H9 (cell line): ENCODE measurements at regions not wholly inside any gene's neighbourhood (a gene's known extent, or its start where the extent isn't known, plus 50 kb on each side); places are given as distances from the start of the nearest gene placed in this dataset.

Source experiments
- DNase-seq: peaks from one replicate; pipeline ENCODE4 v3.0.0-alpha.2; 2017
- H2AFZ ChIP-seq: one replicate; pipeline ENCODE4 v1.6.1; 2013; ENCODE audit warnings: mild to moderate bottlenecking, low read length, control low read depth, moderate library complexity
- H2AK5ac ChIP-seq: 2 replicates; pipeline ENCODE4 v1.6.1; 2013; ENCODE audit warnings: low read length, control low read depth, mixed read lengths; ENCODE audit not compliant: insufficient read length
- H2BK120ac ChIP-seq: one replicate; pipeline ENCODE4 v1.6.1; 2013; ENCODE audit warnings: low read depth, mild to moderate bottlenecking, low read length, control low read depth, inconsistent platforms; ENCODE audit not compliant: poor library complexity, severe bottlenecking
- H2BK12ac ChIP-seq: 2 replicates; pipeline ENCODE4 v1.6.1; 2013; ENCODE audit warnings: low read length, control low read depth, mixed read lengths, low read depth; ENCODE audit not compliant: insufficient read length
- H2BK15ac ChIP-seq: 2 replicates; pipeline ENCODE4 v1.6.1; 2013; ENCODE audit warnings: low read depth, low read length, control low read depth
- H2BK20ac ChIP-seq: one replicate; pipeline ENCODE4 v1.6.1; 2013; ENCODE audit warnings: low read depth, mild to moderate bottlenecking, low read length, control low read depth, inconsistent platforms; ENCODE audit not compliant: poor library complexity, severe bottlenecking
- H2BK5ac ChIP-seq: 2 replicates; pipeline ENCODE4 v1.6.1; 2013; ENCODE audit warnings: low read length, control low read depth, mixed read lengths; ENCODE audit not compliant: insufficient read length
- H3K14ac ChIP-seq: 2 replicates; pipeline ENCODE4 v1.6.1; 2013; ENCODE audit warnings: low read length, control low read depth; ENCODE audit not compliant: insufficient read depth
- H3K18ac ChIP-seq: 2 replicates; pipeline ENCODE4 v1.6.1; 2013; ENCODE audit warnings: low read depth, mild to moderate bottlenecking, mixed read lengths, low read length, control low read depth; ENCODE audit not compliant: insufficient read length
- H3K23ac ChIP-seq: 2 replicates; pipeline ENCODE4 v1.6.1; 2013; ENCODE audit warnings: low read length, control low read depth, mixed read lengths, low read depth; ENCODE audit not compliant: insufficient read length
- H3K23me2 ChIP-seq: 2 replicates; pipeline ENCODE4 v1.6.1; 2013; ENCODE audit warnings: low read depth, mild to moderate bottlenecking, mixed read lengths, low read length, control low read depth; ENCODE audit not compliant: insufficient read length, poor library complexity, severe bottlenecking
- H3K27ac ChIP-seq: 2 replicates; pipeline ENCODE4 v1.5.1; 2013; ENCODE audit warnings: low read length, control low read depth, mixed read lengths, low read depth; ENCODE audit not compliant: insufficient read length
- H3K27me3 ChIP-seq: 2 replicates; pipeline ENCODE4 v1.6.1; 2013; ENCODE audit warnings: low read length, control low read depth, inconsistent platforms; ENCODE audit not compliant: insufficient read depth
- H3K4ac ChIP-seq: 2 replicates; pipeline ENCODE4 v1.6.1; 2013; ENCODE audit warnings: low read depth, mild to moderate bottlenecking, control low read depth, inconsistent platforms, low read length, moderate library complexity
- H3K4me1 ChIP-seq: 2 replicates; pipeline ENCODE4 v1.6.1; 2013; ENCODE audit warnings: low read length, control low read depth, inconsistent platforms; ENCODE audit not compliant: insufficient read depth
- H3K4me2 ChIP-seq: 2 replicates; pipeline ENCODE4 v1.6.1; 2013; ENCODE audit warnings: low read length, control low read depth, mixed read lengths; ENCODE audit not compliant: insufficient read length, insufficient read depth
- H3K56ac ChIP-seq: 2 replicates; pipeline ENCODE4 v1.6.1; 2013; ENCODE audit warnings: low read depth, mild to moderate bottlenecking, mixed read lengths, low read length, control low read depth; ENCODE audit not compliant: insufficient read length
- H3K79me1 ChIP-seq: 2 replicates; pipeline ENCODE4 v1.6.1; 2013; ENCODE audit warnings: low read depth, mild to moderate bottlenecking, moderate library complexity, low read length, control low read depth, inconsistent platforms; ENCODE audit not compliant: insufficient read depth, poor library complexity, severe bottlenecking
- H3K79me2 ChIP-seq: 2 replicates; pipeline ENCODE4 v1.6.1; 2013; ENCODE audit warnings: low read length, control low read depth, inconsistent platforms; ENCODE audit not compliant: insufficient read depth
- H3K9ac ChIP-seq: 2 replicates; pipeline ENCODE4 v1.6.1; 2013; ENCODE audit warnings: low read length, control low read depth, mixed read lengths; ENCODE audit not compliant: insufficient read length; ENCODE audit errors: extremely low read depth
- H3K9me3 ChIP-seq: one replicate; pipeline ENCODE4 v1.6.1; 2013; ENCODE audit warnings: low read depth, low read length, inconsistent platforms; ENCODE audit not compliant: control insufficient read depth
- H3T11ph ChIP-seq: one replicate; pipeline ENCODE4 v1.6.1; 2013; ENCODE audit warnings: mild to moderate bottlenecking, low read length, control low read depth, inconsistent platforms
- H4K20me1 ChIP-seq: one replicate; pipeline ENCODE4 v1.6.1; 2013; ENCODE audit not compliant: control insufficient read depth, insufficient read length, insufficient read depth
- H4K5ac ChIP-seq: 2 replicates; pipeline ENCODE4 v1.6.1; 2013; ENCODE audit warnings: low read depth, mild to moderate bottlenecking, mixed read lengths, low read length, control low read depth; ENCODE audit not compliant: insufficient read length
- H4K8ac ChIP-seq: replicated peaks from 2 replicates; pipeline ENCODE4 v1.6.1; 2013; ENCODE audit warnings: low read length, control low read depth, mixed read lengths, low read depth; ENCODE audit not compliant: insufficient read length
- H4K91ac ChIP-seq: 2 replicates; pipeline ENCODE4 v1.6.1; 2013; ENCODE audit warnings: low read depth, mild to moderate bottlenecking, moderate library complexity, mixed read lengths, low read length, control low read depth; ENCODE audit not compliant: insufficient read length
- H3K27ac Mint-ChIP-seq, 3 experiments: 2 replicates in 2 of 3; 3 replicates in 1 of 3; pipeline ENCODE4 v1.8.0; 2020 to 2021; ENCODE audit warnings: mixed read lengths in 3 of 3, mild to moderate bottlenecking in 1 of 3, moderate library complexity in 1 of 3
- H3K27me3 Mint-ChIP-seq: 2 replicates; pipeline ENCODE4 v1.8.0; 2021; ENCODE audit warnings: low read depth, mild to moderate bottlenecking, moderate library complexity, mixed read lengths
- H3K36me3 Mint-ChIP-seq, 3 experiments: 2 replicates in 2 of 3; 3 replicates in 1 of 3; pipeline ENCODE4 v1.8.0; 2020 to 2021; ENCODE audit warnings: low read depth in 3 of 3, mixed read lengths in 3 of 3; ENCODE audit not compliant: insufficient read depth in 1 of 3
- H3K4me1 Mint-ChIP-seq, 2 experiments: 2 replicates each; pipeline ENCODE4 v1.8.0; 2020; ENCODE audit warnings: mixed read lengths in 2 of 2
- H3K4me3 Mint-ChIP-seq, 2 experiments: 2 replicates in 1 of 2; 3 replicates in 1 of 2; pipeline ENCODE4 v1.8.0; 2020 to 2021; ENCODE audit warnings: mild to moderate bottlenecking in 2 of 2, mixed read lengths in 2 of 2, moderate library complexity in 1 of 2
- H3K9me3 Mint-ChIP-seq, 2 experiments: 2 replicates in 1 of 2; 3 replicates in 1 of 2; pipeline ENCODE4 v1.8.0; 2020; ENCODE audit warnings: mild to moderate bottlenecking in 2 of 2, mixed read lengths in 2 of 2, moderate library complexity in 1 of 2
- CTCF ChIP-seq: fragments of 200-600 bp; sonication (generic); conservative IDR thresholded peaks from 3 replicates; pipeline ENCODE4 v1.8.0; 2021; ENCODE audit warnings: antibody characterized with exemption, mild to moderate bottlenecking
- WGBS: extraction: QIAGEN DNeasy Blood & Tissue Kit; methylation state at CpG from one replicate; pipeline ENCODE4 v1.1.7; 2013; ENCODE audit warnings: missing lambda C conversion rate, low lambda C conversion rate, mixed read lengths; ENCODE audit not compliant: insufficient read length; ENCODE audit errors: extremely low coverage; 5-methylcytosine and 5-hydroxymethylcytosine counted together

- H2BK20ac ChIP-seq, result no peak overlapping the region
- H3K23me2 ChIP-seq, result no peaks in the 10 kb centered on the region
- peaks cover 4 to 5% of the 10 kb centered on the region in 2 experiments for H3K4me1 Mint-ChIP-seq
- no peak for DNase-seq
- no peak overlapping the region for H4K5ac ChIP-seq
- no peak overlapping the region for H3K18ac ChIP-seq
- H4K91ac ChIP-seq, result no peak overlapping the region
- no peak overlapping the region for H2AFZ ChIP-seq
- no peak overlapping the region for H3K27ac ChIP-seq
- H2BK120ac ChIP-seq, result no peak overlapping the region
- no peak overlapping the region for H3K4ac ChIP-seq
- no peak overlapping the region for H3K4me2 ChIP-seq
- H3K27ac Mint-ChIP-seq, result no peak overlapping the region
- no CpG with 5 or more reads among the region's 1 CpG for WGBS
- no peak overlapping the region for H2BK12ac ChIP-seq
- no peak overlapping the region for H3K4me3 Mint-ChIP-seq
- H3K9me3 ChIP-seq, result no peaks in the 10 kb centered on the region
- no peak overlapping the region for H3T11ph ChIP-seq
- no peaks in the 10 kb centered on the region for H3K79me1 ChIP-seq
- H2BK5ac ChIP-seq, result no peak overlapping the region
- no peak for TF ChIP-seq CTCF
- H3K9me3 Mint-ChIP-seq, result no peaks in the 10 kb centered on the region
- no peak overlapping the region for H2BK15ac ChIP-seq
- H3K36me3 Mint-ChIP-seq, result no peaks in the 10 kb centered on the region; a peak in 1 of 7 replicates
- H4K8ac ChIP-seq, result no peak overlapping the region
- H3K14ac ChIP-seq, result no peak overlapping the region
- H3K4me1 ChIP-seq, result peaks cover 3% of the 10 kb centered on the region; the same call in 1 of the 2 replicates
- no peak overlapping the region for H3K56ac ChIP-seq
- no peak overlapping the region for H3K23ac ChIP-seq
- H2AK5ac ChIP-seq, result no peak overlapping the region
- no peaks in the 10 kb centered on the region; the same call in 1 of the 2 replicates for H3K27me3 Mint-ChIP-seq
- no peaks in the 10 kb centered on the region; the same call in 1 of the 2 replicates for H3K27me3 ChIP-seq
- no peak overlapping the region for H3K9ac ChIP-seq
- no peaks in the 10 kb centered on the region for H4K20me1 ChIP-seq
- H3K79me2 ChIP-seq, result no peaks in the 10 kb centered on the region
Measured at GRCh38 chr13:80884056-80884785, 543.3 kb upstream of the SPRY2 start.
